Spinal cord (tissue), 9 donors: ENCODE measurements at regions not wholly inside any gene's neighbourhood (a gene's known extent, or its start where the extent isn't known, plus 50 kb on each side); places are given as distances from the start of the nearest gene placed in this dataset.
"Not testable (repeated sequence)": the region's sequence is repeated elsewhere in the genome, so short reads cannot be mapped to it uniquely, and the experiment has no call there.

ENCODE experiments used
- DNase-seq, 6 donors: peaks; one replicate each; pipeline versions ENCODE4 v3.0.0 to v3.0.0-alpha.2; 2013 to 2015; ENCODE audit warnings: low spot score in 6 of 6, low read depth in 4 of 6
- H3K27ac ChIP-seq: one replicate; pipeline ENCODE4 v1.5.1; 2013; ENCODE audit warnings: low read depth, low read length, control low read depth
- H3K27me3 ChIP-seq: one replicate; pipeline ENCODE4 v1.6.1; 2013; ENCODE audit warnings: low read length; ENCODE audit not compliant: control insufficient read depth, insufficient read depth
- H3K36me3 ChIP-seq: one replicate; pipeline ENCODE4 v1.6.1; 2013; ENCODE audit warnings: low read length; ENCODE audit not compliant: control insufficient read depth, insufficient read depth
- H3K4me1 ChIP-seq: one replicate; pipeline ENCODE4 v1.6.1; 2013; ENCODE audit warnings: low read length; ENCODE audit not compliant: control insufficient read depth, insufficient read depth
- H3K4me3 ChIP-seq: one replicate; pipeline ENCODE4 v1.5.1; 2013; ENCODE audit warnings: low read depth, low read length, control low read depth
- H3K9me3 ChIP-seq: one replicate; pipeline ENCODE4 v1.6.1; 2013; ENCODE audit warnings: low read length; ENCODE audit not compliant: control insufficient read depth, insufficient read depth
- WGBS: methylation state at CpG from one replicate; pipeline ENCODE4 v1.1.5; 2013; ENCODE audit warnings: missing lambda C conversion rate; ENCODE audit not compliant: insufficient coverage; 5-methylcytosine and 5-hydroxymethylcytosine counted together
- donor health status: healthy.

GRCh38 chr9:82894961-82895821 lies 167.8 kb downstream of the RASEF start:
- H3K9me3 ChIP-seq, result no peaks in the 10 kb centered on the region
- peak in 5 of 6 donors; percentile 35 to 98 (median 61) for DNase-seq
- no peaks in the 10 kb centered on the region for H3K4me1 ChIP-seq
- H3K4me3 ChIP-seq, result no peak overlapping the region
- 17% methylated on average over 1 of the region's 4 CpGs for WGBS
- H3K36me3 ChIP-seq, result no peaks in the 10 kb centered on the region
- H3K27ac ChIP-seq, result no peak overlapping the region
- no peaks in the 10 kb centered on the region for H3K27me3 ChIP-seq

DNA sequence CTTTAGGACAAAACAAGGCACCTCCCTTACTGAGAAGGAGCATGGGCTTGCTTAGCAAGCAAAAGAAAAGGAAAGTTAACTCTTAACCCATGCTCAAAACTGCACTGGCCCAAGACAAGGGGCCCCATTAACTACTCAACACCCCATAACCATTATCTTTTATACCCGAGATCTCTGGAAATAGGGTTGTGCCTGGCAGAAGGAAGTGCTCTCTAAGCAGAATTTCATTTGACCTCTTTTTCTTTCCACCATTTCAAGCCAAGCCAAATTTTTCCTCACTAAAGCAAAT lies 167.2 kb downstream of the RASEF start:
- no peak for DNase-seq
- H3K36me3 ChIP-seq, result no peaks in the 10 kb centered on the region

GRCh38 chr9:82903503-82903902 lies 159.4 kb downstream of the RASEF start:
- Histone ChIP-seq H3K36me3 (no peaks in the 10 kb centered on the region), H3K4me3 (no peak overlapping the region), H3K27me3 (no peaks in the 10 kb centered on the region), H3K9me3 (no peaks in the 10 kb centered on the region), H3K4me1 (no peaks in the 10 kb centered on the region), H3K27ac (no peak overlapping the region)
- no peak for DNase-seq
- WGBS, result no CpG with 5 or more reads among the region's 4 CpGs

More for the DNA sequence above, 167.2 kb downstream of the RASEF start:
- Histone ChIP-seq H3K27me3 (no peaks in the 10 kb centered on the region), H3K27ac (no peak overlapping the region), H3K4me1 (no peaks in the 10 kb centered on the region), H3K4me3 (no peak overlapping the region), H3K9me3 (no peaks in the 10 kb centered on the region)
- WGBS, result no CpG with 5 or more reads among the region's 1 CpG

- no peaks in the 10 kb centered on the region for H3K4me1 ChIP-seq
- peak in 1 of 6 donors; percentile 25 for DNase-seq
- no peak overlapping the region for H3K4me3 ChIP-seq
Observed at GRCh38 chr9:82911996-82912395, 150.9 kb downstream of the RASEF start.

DNA sequence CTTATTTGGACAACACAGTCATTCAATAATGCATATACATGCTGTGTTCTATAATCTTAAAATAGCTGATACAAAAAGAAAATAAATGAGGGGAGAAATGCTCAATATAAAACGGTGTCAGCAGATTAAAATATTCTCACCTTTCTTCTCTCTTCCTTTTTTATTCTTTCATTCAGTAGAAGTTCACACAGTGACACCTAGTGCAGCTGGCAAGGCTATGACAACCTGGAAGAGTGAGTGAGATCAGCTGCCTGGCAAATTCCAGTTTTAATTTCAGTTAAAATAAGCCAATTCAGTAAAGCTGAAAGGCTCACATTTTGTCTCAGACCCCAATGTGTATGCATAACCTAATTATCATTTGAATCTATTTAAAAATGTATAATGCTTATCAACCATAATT lies 150.3 kb downstream of the RASEF start:
- Histone ChIP-seq H3K36me3 (no peaks in the 10 kb centered on the region), H3K4me3 (no peak overlapping the region), H3K9me3 (peaks cover 5% of the 10 kb centered on the region), H3K27me3 (no peaks in the 10 kb centered on the region), H3K4me1 (no peaks in the 10 kb centered on the region), H3K27ac (no peak overlapping the region)
- DNase-seq, result peak in 2 of 6 donors; percentile 32 to 84
- no CpG with 5 or more reads among the region's 1 CpG for WGBS

More at GRCh38 chr9:82911996-82912395, 150.9 kb downstream of the RASEF start:
- no peak overlapping the region for H3K27ac ChIP-seq
- no peaks in the 10 kb centered on the region for H3K27me3 ChIP-seq
- no peaks in the 10 kb centered on the region for H3K36me3 ChIP-seq
- H3K9me3 ChIP-seq, result peaks cover 5% of the 10 kb centered on the region
- no CpG with 5 or more reads among the region's 3 CpGs for WGBS

DNA sequence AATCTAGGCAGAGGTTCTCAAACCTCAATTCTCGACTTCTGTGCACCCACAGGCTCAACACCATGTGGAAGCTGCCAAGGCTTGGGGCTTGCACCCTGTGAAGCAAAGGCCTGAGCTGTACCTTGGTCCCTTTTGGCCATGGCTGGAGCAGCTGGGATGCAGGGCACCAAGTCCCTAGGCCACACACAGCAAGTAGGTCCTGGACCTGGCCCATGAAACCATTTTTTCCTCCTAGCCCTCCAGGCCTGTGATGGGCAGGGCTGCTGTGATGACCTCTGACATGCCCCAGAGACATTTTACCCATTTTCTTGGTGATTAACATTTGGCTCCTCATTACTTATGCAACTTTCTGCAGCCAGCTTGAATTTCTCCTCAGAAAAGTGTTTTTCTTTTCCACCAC lies 146.7 kb downstream of the RASEF start:
- H3K27me3 ChIP-seq, H3K4me3 ChIP-seq, H3K9me3 ChIP-seq, H3K36me3 ChIP-seq, DNase-seq, H3K4me1 ChIP-seq, H3K27ac ChIP-seq: not testable (repeated sequence)
- WGBS, result 94% methylated on average over 1 of the region's 1 CpG

DNA sequence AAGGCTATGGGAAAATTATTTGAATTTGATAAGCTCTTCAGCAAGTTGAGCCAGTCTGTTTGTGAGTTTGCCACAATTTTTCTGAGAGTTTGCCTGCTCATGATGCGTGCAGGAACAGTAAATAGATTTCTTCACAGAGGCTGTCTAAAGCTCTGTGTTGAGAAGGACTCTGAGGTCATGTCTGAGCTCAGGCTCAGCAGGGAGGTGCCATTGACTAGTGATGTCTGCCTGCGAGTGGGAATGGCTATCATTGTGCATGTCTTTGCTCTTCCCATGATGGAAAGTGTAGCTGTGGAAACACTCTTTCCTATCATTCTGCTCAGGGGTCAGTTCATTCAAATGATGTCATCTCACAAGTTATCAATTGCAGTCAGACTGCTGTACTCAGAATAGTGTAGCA lies 142.8 kb downstream of the RASEF start:
- Histone ChIP-seq H3K27me3 (peaks cover 4% of the 10 kb centered on the region), H3K36me3 (no peaks in the 10 kb centered on the region), H3K4me3 (no peak overlapping the region), H3K9me3 (peaks cover 5% of the 10 kb centered on the region), H3K27ac (no peak overlapping the region), H3K4me1 (no peaks in the 10 kb centered on the region)
- 47% methylated on average over 2 of the region's 2 CpGs for WGBS
- DNase-seq, result no peak

DNA sequence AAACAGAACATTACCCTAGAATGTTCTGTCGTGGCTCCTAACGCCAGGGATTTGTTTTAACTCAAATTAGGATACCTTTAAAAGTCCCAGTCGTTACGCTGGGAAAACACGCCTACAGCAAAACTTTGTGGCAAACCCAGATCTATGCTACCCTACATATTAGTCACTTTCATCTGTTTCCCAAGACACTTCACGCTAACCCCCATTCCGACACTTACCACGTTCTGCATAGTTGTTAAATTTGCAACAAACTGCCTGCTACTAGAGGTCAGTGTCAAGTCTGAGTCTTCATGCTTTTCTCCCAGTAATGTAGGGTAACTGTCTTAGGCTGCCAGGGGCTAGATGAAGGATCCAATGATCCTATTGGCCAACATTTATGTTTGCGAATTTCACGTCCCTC lies 140.3 kb downstream of the RASEF start:
- Histone ChIP-seq H3K4me1 (no peaks in the 10 kb centered on the region), H3K27ac (no peak overlapping the region), H3K27me3 (peaks cover 4% of the 10 kb centered on the region), H3K36me3 (no peaks in the 10 kb centered on the region), H3K4me3 (no peak overlapping the region), H3K9me3 (no peaks in the 10 kb centered on the region)
- DNase-seq, result no peak
- WGBS, result 85% methylated on average over 8 of the region's 10 CpGs

GRCh38 chr9:82923092-82923911 lies 139.6 kb downstream of the RASEF start:
- Histone ChIP-seq H3K4me3 (no peak overlapping the region), H3K27ac (no peak overlapping the region), H3K36me3 (no peaks in the 10 kb centered on the region), H3K9me3 (no peaks in the 10 kb centered on the region), H3K4me1 (no peaks in the 10 kb centered on the region), H3K27me3 (peaks cover 4% of the 10 kb centered on the region)
- peak in 3 of 6 donors; percentile 38 to 92 (median 41) for DNase-seq
- WGBS, result 24% methylated on average over 6 of the region's 13 CpGs
